Lower leg skin (tissue), 4 donors: ENCODE measurements at regions not wholly inside any gene's neighbourhood (a gene's known extent, or its start where the extent isn't known, plus 50 kb on each side); places are given as distances from the start of the nearest gene placed in this dataset.
"Not testable (repeated sequence)": the region's sequence is repeated elsewhere in the genome, so short reads cannot be mapped to it uniquely, and the experiment has no call there.

ENCODE experiments used
- DNase-seq, 2 donors: peaks; one replicate each; pipeline ENCODE4 v3.0.0-alpha.2; 2019; ENCODE audit warnings: low spot score in 2 of 2
- H3K4me3 ChIP-seq: fragments of 200-600 bp; sonication (generic); 2 replicates; pipeline ENCODE4 v1.5.1; 2017; ENCODE audit warnings: mild to moderate bottlenecking, low read depth; ENCODE audit not compliant: poor library complexity, severe bottlenecking
- CTCF ChIP-seq, 3 donors: fragments of 450-650 bp; IDR thresholded peaks; one replicate each; pipeline ENCODE4 v1.5.1; 2016; ENCODE audit warnings: antibody characterized with exemption in 3 of 3, mild to moderate bottlenecking in 3 of 3, moderate library complexity in 2 of 3
- POLR2A ChIP-seq, 2 donors: fragments of 450-650 bp; IDR thresholded peaks; one replicate each; pipeline ENCODE4 v1.6.1; 2016 to 2017; ENCODE audit warnings: antibody characterized with exemption in 2 of 2, mild to moderate bottlenecking in 1 of 2, moderate library complexity in 1 of 2
- WGBS, 2 donors: methylation state at CpG; one replicate each; pipeline ENCODE4 v1.1.5; 2018; 5-methylcytosine and 5-hydroxymethylcytosine counted together
- intact Hi-C: fragments of 100-400 bp; cut with DNase I; formaldehyde crosslinking; loops from one replicate; pipeline ENCODE4 v1.15.0; 2023; ENCODE audit warnings: low total_unique reads

- intact Hi-C loops: no loop called here
- WGBS, 2 donors: 87 to 93% methylated on average over 1 of the region's 1 CpG
Observed at GRCh38 chr11:37177721-37178120, 579.7 kb upstream of the RAG2 start.

DNA sequence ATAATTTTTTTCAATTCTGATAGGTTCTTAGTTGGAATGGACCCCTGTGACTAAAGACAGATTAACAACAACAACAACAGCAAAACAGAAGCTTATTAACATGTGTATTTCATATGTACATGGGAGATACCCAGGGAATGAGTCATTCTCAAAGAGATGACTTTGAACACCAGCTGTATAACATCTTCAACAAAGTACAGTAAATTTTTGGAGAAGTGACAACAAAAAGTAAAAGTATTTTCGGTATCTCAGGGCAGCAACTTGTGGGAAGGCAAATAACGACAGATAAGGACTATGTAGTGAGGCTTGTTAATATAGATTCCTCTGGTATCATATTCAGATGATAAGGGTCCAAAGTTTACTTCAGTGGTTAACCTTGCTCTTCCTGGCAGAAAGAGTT is 573.4 kb upstream of the RAG2 start:
- H3K4me3 ChIP-seq: no peak overlapping the region
- WGBS, 2 donors: 43 to 52% methylated on average over 2 of the region's 2 CpGs
- intact Hi-C loops: no loop called here
- TF ChIP-seq POLR2A (IDR thresholded peaks at IDR 0.05) (no peak), CTCF (IDR thresholded peaks at IDR 0.05) (no peak)
- DNase-seq: no peak

More at GRCh38 chr11:37177721-37178120, 579.7 kb upstream of the RAG2 start:
- no peak for DNase-seq
- no peak for TF ChIP-seq CTCF (IDR thresholded peaks at IDR 0.05)
- no peak for TF ChIP-seq POLR2A (IDR thresholded peaks at IDR 0.05)
- no peak overlapping the region for H3K4me3 ChIP-seq

- no peak overlapping the region for H3K4me3 ChIP-seq
- no peak for DNase-seq
- TF ChIP-seq POLR2A (IDR thresholded peaks at IDR 0.05) (no peak), CTCF (IDR thresholded peaks at IDR 0.05) (no peak)
- intact Hi-C loops: no loop called here
Observed at GRCh38 chr11:37170311-37170710, 572.3 kb upstream of the RAG2 start.

DNA sequence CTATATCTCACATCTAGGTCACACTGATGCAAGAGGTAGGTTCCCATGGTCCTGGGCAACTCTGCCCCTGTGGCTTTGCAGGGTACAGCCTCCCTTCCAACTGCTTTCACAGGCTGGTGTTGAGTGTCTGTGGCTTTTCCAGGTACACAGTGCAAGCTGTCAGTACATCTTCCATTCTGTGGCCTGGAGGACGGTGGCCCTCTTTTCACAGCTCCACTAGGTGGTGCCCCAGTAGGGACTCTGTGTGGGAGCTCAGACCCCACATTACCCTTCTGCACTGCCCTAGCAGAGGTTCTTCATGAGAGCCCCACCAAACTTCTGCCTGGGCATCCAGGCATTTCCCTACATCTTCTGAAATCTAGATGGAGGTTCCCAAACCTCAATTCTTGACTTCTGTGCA is 547.4 kb upstream of the RAG2 start:
- intact Hi-C loops, DNase-seq, H3K4me3 ChIP-seq: not testable (repeated sequence)
- WGBS, 2 donors: 92 to 93% methylated on average over 1 of the region's 1 CpG

DNA sequence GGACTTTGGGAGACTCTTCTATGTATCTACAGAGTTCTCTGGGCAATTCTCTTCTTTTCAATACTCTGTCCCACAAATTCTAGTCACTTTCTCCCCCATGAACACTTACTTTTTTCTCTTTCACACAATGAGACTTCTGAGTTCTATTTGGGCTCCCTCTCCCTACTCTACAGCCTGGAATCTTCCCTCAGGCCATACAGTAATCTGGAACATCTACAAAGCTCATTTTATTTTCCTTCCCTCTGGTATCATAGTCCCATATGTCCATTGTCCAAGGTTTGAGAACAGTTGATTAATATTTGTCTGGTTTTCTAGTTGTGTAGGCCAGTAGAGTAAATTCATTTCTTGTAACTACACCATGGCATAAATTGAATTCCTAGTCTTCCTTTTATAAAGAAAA is 544.6 kb upstream of the RAG2 start:
- no peak for DNase-seq
- H3K4me3 ChIP-seq: no peak overlapping the region
- intact Hi-C loops: no loop called here
- TF ChIP-seq POLR2A (IDR thresholded peaks at IDR 0.05) (no peak), CTCF (IDR thresholded peaks at IDR 0.05) (no peak)

GRCh38 chr11:37141707-37142106 is 543.7 kb upstream of the RAG2 start:
- TF ChIP-seq POLR2A (IDR thresholded peaks at IDR 0.05) (no peak), CTCF (IDR thresholded peaks at IDR 0.05) (no peak)
- DNase-seq: no peak
- H3K4me3 ChIP-seq: no peak overlapping the region
- WGBS, 2 donors: 87 to 96% methylated on average over 5 of the region's 5 CpGs
- intact Hi-C loops: no loop called here

- H3K4me3 ChIP-seq, DNase-seq, intact Hi-C loops: not testable (repeated sequence)
- WGBS, 2 donors: 67 to 77% methylated on average over 6 of the region's 6 CpGs
Observed at GRCh38 chr11:37135606-37136005, 537.6 kb upstream of the RAG2 start.
